Mammary epithelial cell (primary cell): ENCODE measurements at regions not wholly inside any gene's neighbourhood (a gene's known extent, or its start where the extent isn't known, plus 50 kb on each side); places are given as distances from the start of the nearest gene placed in this dataset.

Source experiments
- CTCF ChIP-seq, 2 donors: IDR thresholded peaks in 1 of 2; conservative IDR thresholded peaks in 1 of 2; 2 replicates each; pipeline ENCODE4 v1.5.1; 2011 to 2012; ENCODE audit warnings: inconsistent platforms in 2 of 2, low read length in 2 of 2, mild to moderate bottlenecking in 2 of 2, control low read depth in 1 of 2, low read depth in 1 of 2; ENCODE audit not compliant: insufficient read depth in 1 of 2; ENCODE audit errors: extremely low read depth in 1 of 2
- EZH2 ChIP-seq: IDR thresholded peaks from 2 replicates; pipeline ENCODE4 v1.6.1; 2012; ENCODE audit warnings: low read length, inconsistent platforms, borderline replicate concordance

DNA sequence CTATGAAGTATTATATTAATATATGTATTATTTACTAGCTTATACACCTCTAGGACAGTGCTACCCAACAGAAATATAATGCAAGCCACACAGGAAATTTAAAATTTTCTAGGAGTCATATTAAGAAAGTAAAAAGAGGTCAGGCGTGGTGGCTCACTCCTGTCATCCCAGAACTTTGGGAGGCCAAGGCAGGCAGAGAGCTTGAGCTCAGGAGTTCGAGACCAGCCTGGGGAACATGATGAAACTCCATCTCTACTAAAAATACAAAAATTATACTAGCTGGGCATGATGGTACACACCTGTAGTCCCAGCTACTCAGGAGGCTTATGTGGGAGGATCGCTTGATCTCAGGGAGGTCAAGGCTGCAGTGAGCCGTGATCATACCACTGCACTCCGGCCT lies 237.6 kb upstream of the ZNF217 start:
- TF ChIP-seq CTCF (conservative IDR thresholded peaks at IDR 0.05 in 1 of 2, IDR thresholded peaks at IDR 0.05 in 1 of 2; ENCODE audit: extremely low read depth in 1 of 2, insufficient read depth in 1 of 2, low read depth in 1 of 2, low read length in 2 of 2): no peak
- no peak for TF ChIP-seq EZH2
